H9 (cell line): ENCODE measurements at regions not wholly inside any gene's neighbourhood (a gene's known extent, or its start where the extent isn't known, plus 50 kb on each side); places are given as distances from the start of the nearest gene placed in this dataset.

Experiments
- DNase-seq: peaks from one replicate; pipeline ENCODE4 v3.0.0-alpha.2; 2017
- H2AFZ ChIP-seq: one replicate; pipeline ENCODE4 v1.6.1; 2013; ENCODE audit warnings: mild to moderate bottlenecking, low read length, control low read depth, moderate library complexity
- H2AK5ac ChIP-seq: 2 replicates; pipeline ENCODE4 v1.6.1; 2013; ENCODE audit warnings: low read length, control low read depth, mixed read lengths; ENCODE audit not compliant: insufficient read length
- H2BK120ac ChIP-seq: one replicate; pipeline ENCODE4 v1.6.1; 2013; ENCODE audit warnings: low read depth, mild to moderate bottlenecking, low read length, control low read depth, inconsistent platforms; ENCODE audit not compliant: poor library complexity, severe bottlenecking
- H2BK12ac ChIP-seq: 2 replicates; pipeline ENCODE4 v1.6.1; 2013; ENCODE audit warnings: low read length, control low read depth, mixed read lengths, low read depth; ENCODE audit not compliant: insufficient read length
- H2BK15ac ChIP-seq: 2 replicates; pipeline ENCODE4 v1.6.1; 2013; ENCODE audit warnings: low read depth, low read length, control low read depth
- H2BK20ac ChIP-seq: one replicate; pipeline ENCODE4 v1.6.1; 2013; ENCODE audit warnings: low read depth, mild to moderate bottlenecking, low read length, control low read depth, inconsistent platforms; ENCODE audit not compliant: poor library complexity, severe bottlenecking
- H2BK5ac ChIP-seq: 2 replicates; pipeline ENCODE4 v1.6.1; 2013; ENCODE audit warnings: low read length, control low read depth, mixed read lengths; ENCODE audit not compliant: insufficient read length
- H3K14ac ChIP-seq: 2 replicates; pipeline ENCODE4 v1.6.1; 2013; ENCODE audit warnings: low read length, control low read depth; ENCODE audit not compliant: insufficient read depth
- H3K18ac ChIP-seq: 2 replicates; pipeline ENCODE4 v1.6.1; 2013; ENCODE audit warnings: low read depth, mild to moderate bottlenecking, mixed read lengths, low read length, control low read depth; ENCODE audit not compliant: insufficient read length
- H3K23ac ChIP-seq: 2 replicates; pipeline ENCODE4 v1.6.1; 2013; ENCODE audit warnings: low read length, control low read depth, mixed read lengths, low read depth; ENCODE audit not compliant: insufficient read length
- H3K23me2 ChIP-seq: 2 replicates; pipeline ENCODE4 v1.6.1; 2013; ENCODE audit warnings: low read depth, mild to moderate bottlenecking, mixed read lengths, low read length, control low read depth; ENCODE audit not compliant: insufficient read length, poor library complexity, severe bottlenecking
- H3K27ac ChIP-seq: 2 replicates; pipeline ENCODE4 v1.5.1; 2013; ENCODE audit warnings: low read length, control low read depth, mixed read lengths, low read depth; ENCODE audit not compliant: insufficient read length
- H3K27me3 ChIP-seq: 2 replicates; pipeline ENCODE4 v1.6.1; 2013; ENCODE audit warnings: low read length, control low read depth, inconsistent platforms; ENCODE audit not compliant: insufficient read depth
- H3K4ac ChIP-seq: 2 replicates; pipeline ENCODE4 v1.6.1; 2013; ENCODE audit warnings: low read depth, mild to moderate bottlenecking, control low read depth, inconsistent platforms, low read length, moderate library complexity
- H3K4me1 ChIP-seq: 2 replicates; pipeline ENCODE4 v1.6.1; 2013; ENCODE audit warnings: low read length, control low read depth, inconsistent platforms; ENCODE audit not compliant: insufficient read depth
- H3K4me2 ChIP-seq: 2 replicates; pipeline ENCODE4 v1.6.1; 2013; ENCODE audit warnings: low read length, control low read depth, mixed read lengths; ENCODE audit not compliant: insufficient read length, insufficient read depth
- H3K56ac ChIP-seq: 2 replicates; pipeline ENCODE4 v1.6.1; 2013; ENCODE audit warnings: low read depth, mild to moderate bottlenecking, mixed read lengths, low read length, control low read depth; ENCODE audit not compliant: insufficient read length
- H3K79me1 ChIP-seq: 2 replicates; pipeline ENCODE4 v1.6.1; 2013; ENCODE audit warnings: low read depth, mild to moderate bottlenecking, moderate library complexity, low read length, control low read depth, inconsistent platforms; ENCODE audit not compliant: insufficient read depth, poor library complexity, severe bottlenecking
- H3K79me2 ChIP-seq: 2 replicates; pipeline ENCODE4 v1.6.1; 2013; ENCODE audit warnings: low read length, control low read depth, inconsistent platforms; ENCODE audit not compliant: insufficient read depth
- H3K9ac ChIP-seq: 2 replicates; pipeline ENCODE4 v1.6.1; 2013; ENCODE audit warnings: low read length, control low read depth, mixed read lengths; ENCODE audit not compliant: insufficient read length; ENCODE audit errors: extremely low read depth
- H3K9me3 ChIP-seq: one replicate; pipeline ENCODE4 v1.6.1; 2013; ENCODE audit warnings: low read depth, low read length, inconsistent platforms; ENCODE audit not compliant: control insufficient read depth
- H3T11ph ChIP-seq: one replicate; pipeline ENCODE4 v1.6.1; 2013; ENCODE audit warnings: mild to moderate bottlenecking, low read length, control low read depth, inconsistent platforms
- H4K20me1 ChIP-seq: one replicate; pipeline ENCODE4 v1.6.1; 2013; ENCODE audit not compliant: control insufficient read depth, insufficient read length, insufficient read depth
- H4K5ac ChIP-seq: 2 replicates; pipeline ENCODE4 v1.6.1; 2013; ENCODE audit warnings: low read depth, mild to moderate bottlenecking, mixed read lengths, low read length, control low read depth; ENCODE audit not compliant: insufficient read length
- H4K8ac ChIP-seq: replicated peaks from 2 replicates; pipeline ENCODE4 v1.6.1; 2013; ENCODE audit warnings: low read length, control low read depth, mixed read lengths, low read depth; ENCODE audit not compliant: insufficient read length
- H4K91ac ChIP-seq: 2 replicates; pipeline ENCODE4 v1.6.1; 2013; ENCODE audit warnings: low read depth, mild to moderate bottlenecking, moderate library complexity, mixed read lengths, low read length, control low read depth; ENCODE audit not compliant: insufficient read length
- H3K27ac Mint-ChIP-seq, 3 experiments: 2 replicates in 2 of 3; 3 replicates in 1 of 3; pipeline ENCODE4 v1.8.0; 2020 to 2021; ENCODE audit warnings: mixed read lengths in 3 of 3, mild to moderate bottlenecking in 1 of 3, moderate library complexity in 1 of 3
- H3K27me3 Mint-ChIP-seq: 2 replicates; pipeline ENCODE4 v1.8.0; 2021; ENCODE audit warnings: low read depth, mild to moderate bottlenecking, moderate library complexity, mixed read lengths
- H3K36me3 Mint-ChIP-seq, 3 experiments: 2 replicates in 2 of 3; 3 replicates in 1 of 3; pipeline ENCODE4 v1.8.0; 2020 to 2021; ENCODE audit warnings: low read depth in 3 of 3, mixed read lengths in 3 of 3; ENCODE audit not compliant: insufficient read depth in 1 of 3
- H3K4me1 Mint-ChIP-seq, 2 experiments: 2 replicates each; pipeline ENCODE4 v1.8.0; 2020; ENCODE audit warnings: mixed read lengths in 2 of 2
- H3K4me3 Mint-ChIP-seq, 2 experiments: 2 replicates in 1 of 2; 3 replicates in 1 of 2; pipeline ENCODE4 v1.8.0; 2020 to 2021; ENCODE audit warnings: mild to moderate bottlenecking in 2 of 2, mixed read lengths in 2 of 2, moderate library complexity in 1 of 2
- H3K9me3 Mint-ChIP-seq, 2 experiments: 2 replicates in 1 of 2; 3 replicates in 1 of 2; pipeline ENCODE4 v1.8.0; 2020; ENCODE audit warnings: mild to moderate bottlenecking in 2 of 2, mixed read lengths in 2 of 2, moderate library complexity in 1 of 2
- CTCF ChIP-seq: fragments of 200-600 bp; sonication (generic); conservative IDR thresholded peaks from 3 replicates; pipeline ENCODE4 v1.8.0; 2021; ENCODE audit warnings: antibody characterized with exemption, mild to moderate bottlenecking
- WGBS: extraction: QIAGEN DNeasy Blood & Tissue Kit; methylation state at CpG from one replicate; pipeline ENCODE4 v1.1.7; 2013; ENCODE audit warnings: missing lambda C conversion rate, low lambda C conversion rate, mixed read lengths; ENCODE audit not compliant: insufficient read length; ENCODE audit errors: extremely low coverage; 5-methylcytosine and 5-hydroxymethylcytosine counted together

- H2BK12ac ChIP-seq, result no peak overlapping the region
- no peak overlapping the region for H3K18ac ChIP-seq
- H3K27ac Mint-ChIP-seq, result peak overlapping the region in 1 of 3 experiments; percentile 4; a peak in 1 of 7 replicates
- H3K9me3 Mint-ChIP-seq, result peaks cover 5 to 7% of the 10 kb centered on the region in 2 experiments; a peak in 2 of 5 replicates
- H3K9ac ChIP-seq, result no peak overlapping the region
- H3K14ac ChIP-seq, result no peak overlapping the region
- no peak overlapping the region for H4K91ac ChIP-seq
- no peak overlapping the region for H2BK120ac ChIP-seq
- H4K8ac ChIP-seq, result no peak overlapping the region
- no CpG with 5 or more reads among the region's 2 CpGs for WGBS
- no peaks in the 10 kb centered on the region for H3K27me3 Mint-ChIP-seq
- no peak overlapping the region for H3K4me3 Mint-ChIP-seq
- H3K79me1 ChIP-seq, result no peaks in the 10 kb centered on the region
- H3T11ph ChIP-seq, result no peak overlapping the region
- no peak overlapping the region for H3K27ac ChIP-seq
- H3K9me3 ChIP-seq, result no peaks in the 10 kb centered on the region
- no peaks in the 10 kb centered on the region for H3K4me1 ChIP-seq
- peaks cover 7 to 15% of the 10 kb centered on the region in 2 experiments for H3K4me1 Mint-ChIP-seq
- no peaks in the 10 kb centered on the region for H4K20me1 ChIP-seq
- no peak overlapping the region for H3K4ac ChIP-seq
- H3K36me3 Mint-ChIP-seq, result peaks cover 0 to 23% (median 21%) of the 10 kb centered on the region in 3 experiments; a peak in 4 of 7 replicates
- no peak overlapping the region for H3K23ac ChIP-seq
- H2BK15ac ChIP-seq, result no peak overlapping the region
- H4K5ac ChIP-seq, result no peak overlapping the region
- H3K79me2 ChIP-seq, result no peaks in the 10 kb centered on the region
- no peaks in the 10 kb centered on the region for H3K23me2 ChIP-seq
- no peak overlapping the region for H3K56ac ChIP-seq
- H3K27me3 ChIP-seq, result no peaks in the 10 kb centered on the region
- no peak for TF ChIP-seq CTCF
- no peak overlapping the region for H2AFZ ChIP-seq
- no peak overlapping the region for H2BK5ac ChIP-seq
- no peak for DNase-seq
- no peak overlapping the region for H3K4me2 ChIP-seq
- no peak overlapping the region for H2AK5ac ChIP-seq
- H2BK20ac ChIP-seq, result no peak overlapping the region
Measured at GRCh38 chr10:20957744-20958143, 60.6 kb upstream of the NEBL start.
